COLO668 (cell line): ENCODE measurements at regions not wholly inside any gene's neighbourhood (a gene's known extent, or its start where the extent isn't known, plus 50 kb on each side); places are given as distances from the start of the nearest gene placed in this dataset.
A peak's percentile ranks its signal among the peaks of the same experiment; 100 is the strongest.

Source experiments
- DNase-seq: peaks from one replicate; lab custom pipeline; 2025; ENCODE audit not compliant: unreplicated experiment; lab: John Stamatoyannopoulos, UW

GRCh38 chr11:127670374-127671119 is 670.0 kb upstream of the KIRREL3 start:
- no peak for DNase-seq

GRCh38 chr11:127656116-127656836 is 655.7 kb upstream of the KIRREL3 start:
- DNase-seq, result no peak

GRCh38 chr11:127653076-127653475 is 652.5 kb upstream of the KIRREL3 start:
- no peak for DNase-seq

- DNase-seq, result no peak
These were observed 651.3 kb upstream of the KIRREL3 start for GRCh38 chr11:127651888-127652221.

GRCh38 chr11:127651175-127651887 is 650.8 kb upstream of the KIRREL3 start:
- DNase-seq, result no peak

- DNase-seq, result no peak
These were observed 649.4 kb upstream of the KIRREL3 start for GRCh38 chr11:127649958-127650357.

GRCh38 chr11:127649071-127649470 is 648.5 kb upstream of the KIRREL3 start:
- no peak for DNase-seq

- no peak for DNase-seq
These were observed 648.0 kb upstream of the KIRREL3 start for GRCh38 chr11:127648583-127648982.

- no peak for DNase-seq
These were observed 643.8 kb upstream of the KIRREL3 start for GRCh38 chr11:127644366-127644765.

- no peak for DNase-seq
These were observed 642.9 kb upstream of the KIRREL3 start for GRCh38 chr11:127643268-127644058.

GRCh38 chr11:127640561-127641451 is 640.2 kb upstream of the KIRREL3 start:
- peak; percentile 7 for DNase-seq

GRCh38 chr11:127639916-127640315 is 639.3 kb upstream of the KIRREL3 start:
- no peak for DNase-seq

GRCh38 chr11:127632976-127633680 is 632.6 kb upstream of the KIRREL3 start:
- no peak for DNase-seq

GRCh38 chr11:127632546-127632945 is 632.0 kb upstream of the KIRREL3 start:
- DNase-seq, result no peak

- DNase-seq, result no peak
These were observed 631.4 kb upstream of the KIRREL3 start for GRCh38 chr11:127631974-127632373.

GRCh38 chr11:127629200-127629599 is 628.6 kb upstream of the KIRREL3 start:
- DNase-seq, result no peak

- DNase-seq, result no peak
These were observed 627.9 kb upstream of the KIRREL3 start for GRCh38 chr11:127628458-127628785.

- peak; percentile 74 for DNase-seq
These were observed 627.3 kb upstream of the KIRREL3 start for GRCh38 chr11:127627629-127628457.

- no peak for DNase-seq
These were observed 626.6 kb upstream of the KIRREL3 start for GRCh38 chr11:127627204-127627603.
